Muscle layer of duodenum (tissue), 2 donors: ENCODE measurements at regions not wholly inside any gene's neighbourhood (a gene's known extent, or its start where the extent isn't known, plus 50 kb on each side); places are given as distances from the start of the nearest gene placed in this dataset.
"Not testable (repeated sequence)": the region's sequence is repeated elsewhere in the genome, so short reads cannot be mapped to it uniquely, and the experiment has no call there.

Source experiments
- H3K27ac ChIP-seq: one replicate; pipeline ENCODE4 v1.7.0; 2013; ENCODE audit warnings: mild to moderate bottlenecking, low read length
- H3K27me3 ChIP-seq: one replicate; pipeline ENCODE4 v1.7.0; 2013; ENCODE audit warnings: low read depth, mild to moderate bottlenecking, control low read depth, low read length
- H3K36me3 ChIP-seq, 2 donors: one replicate each; pipeline ENCODE4 v1.7.0; 2013; ENCODE audit warnings: low read length in 2 of 2, control low read depth in 1 of 2, mild to moderate bottlenecking in 1 of 2; ENCODE audit not compliant: insufficient read depth in 2 of 2, control insufficient read depth in 1 of 2
- H3K4me1 ChIP-seq, 2 donors: one replicate each; pipeline ENCODE4 v1.7.0; 2013; ENCODE audit warnings: low read length in 2 of 2, mild to moderate bottlenecking in 2 of 2, control low read depth in 1 of 2, moderate library complexity in 1 of 2; ENCODE audit not compliant: insufficient read depth in 2 of 2, control insufficient read depth in 1 of 2
- H3K4me3 ChIP-seq, 2 donors: one replicate each; pipeline ENCODE4 v1.7.0; 2013; ENCODE audit warnings: low read length in 2 of 2, low read depth in 1 of 2, mild to moderate bottlenecking in 1 of 2
- H3K9me3 ChIP-seq, 2 donors: one replicate each; pipeline ENCODE4 v1.7.0; 2013; ENCODE audit warnings: low read length in 2 of 2, control low read depth in 1 of 2, mild to moderate bottlenecking in 1 of 2; ENCODE audit not compliant: control insufficient read depth in 1 of 2
- donor health status: healthy.

- Histone ChIP-seq H3K27me3 (no peaks in the 10 kb centered on the region), H3K36me3 (no peaks in the 10 kb centered on the region), H3K27ac (no peak overlapping the region), H3K9me3 (no peaks in the 10 kb centered on the region), H3K4me1 (peaks cover 0 to 5% of the 10 kb centered on the region in 2 donors), H3K4me3 (no peak overlapping the region)
These were observed 309.2 kb upstream of the CCL2 start for GRCh38 chr17:33945646-33946546.

- Histone ChIP-seq H3K36me3 (no peaks in the 10 kb centered on the region), H3K9me3 (no peaks in the 10 kb centered on the region), H3K4me1 (no peaks in the 10 kb centered on the region), H3K4me3 (no peak overlapping the region), H3K27me3 (no peaks in the 10 kb centered on the region), H3K27ac (no peak overlapping the region)
These were observed 307.3 kb upstream of the CCL2 start for GRCh38 chr17:33947762-33948161.

GRCh38 chr17:33948309-33948708 lies 306.8 kb upstream of the CCL2 start:
- no peaks in the 10 kb centered on the region for H3K36me3 ChIP-seq
- H3K4me3 ChIP-seq = no peak overlapping the region
- no peak overlapping the region for H3K27ac ChIP-seq
- no peaks in the 10 kb centered on the region for H3K9me3 ChIP-seq
- H3K4me1 ChIP-seq = no peaks in the 10 kb centered on the region
- no peaks in the 10 kb centered on the region for H3K27me3 ChIP-seq

- Histone ChIP-seq H3K4me3 (no peak overlapping the region), H3K27me3 (no peaks in the 10 kb centered on the region), H3K36me3 (no peaks in the 10 kb centered on the region), H3K4me1 (no peaks in the 10 kb centered on the region), H3K27ac (no peak overlapping the region), H3K9me3 (no peaks in the 10 kb centered on the region)
These were observed 306.0 kb upstream of the CCL2 start for GRCh38 chr17:33949100-33949499.

GRCh38 chr17:33950061-33950460 lies 305.0 kb upstream of the CCL2 start:
- Histone ChIP-seq H3K27ac (no peak overlapping the region), H3K36me3 (no peaks in the 10 kb centered on the region), H3K9me3 (no peaks in the 10 kb centered on the region), H3K4me1 (no peaks in the 10 kb centered on the region), H3K27me3 (peaks cover 1% of the 10 kb centered on the region), H3K4me3 (no peak overlapping the region)

- no peaks in the 10 kb centered on the region for H3K9me3 ChIP-seq
These were observed 302.7 kb upstream of the CCL2 start for GRCh38 chr17:33952425-33952824.

GRCh38 chr17:33954597-33954996 lies 300.5 kb upstream of the CCL2 start:
- H3K4me3 ChIP-seq = no peak overlapping the region
- H3K36me3 ChIP-seq = no peaks in the 10 kb centered on the region
- H3K27me3 ChIP-seq = peaks cover 4% of the 10 kb centered on the region
- no peaks in the 10 kb centered on the region for H3K4me1 ChIP-seq
- no peak overlapping the region for H3K27ac ChIP-seq
- no peaks in the 10 kb centered on the region for H3K9me3 ChIP-seq

More at GRCh38 chr17:33952425-33952824, 302.7 kb upstream of the CCL2 start:
- Histone ChIP-seq H3K36me3 (no peaks in the 10 kb centered on the region), H3K4me3 (no peak overlapping the region), H3K27ac (no peak overlapping the region), H3K4me1 (no peaks in the 10 kb centered on the region), H3K27me3 (peaks cover 4% of the 10 kb centered on the region)

- Histone ChIP-seq H3K27me3 (peaks cover 4% of the 10 kb centered on the region), H3K4me1 (no peaks in the 10 kb centered on the region), H3K36me3 (no peaks in the 10 kb centered on the region), H3K27ac (no peak overlapping the region), H3K4me3 (no peak overlapping the region), H3K9me3 (no peaks in the 10 kb centered on the region)
These were observed 299.6 kb upstream of the CCL2 start for GRCh38 chr17:33955461-33955860.

GRCh38 chr17:33959098-33959497 lies 296.0 kb upstream of the CCL2 start:
- H3K9me3 ChIP-seq = not testable (repeated sequence)

GRCh38 chr17:33962857-33963655 lies 292.0 kb upstream of the CCL2 start:
- no peak overlapping the region for H3K4me3 ChIP-seq
- H3K4me1 ChIP-seq = no peaks in the 10 kb centered on the region
- no peaks in the 10 kb centered on the region for H3K27me3 ChIP-seq
- H3K9me3 ChIP-seq = no peaks in the 10 kb centered on the region
- H3K36me3 ChIP-seq = no peaks in the 10 kb centered on the region
- H3K27ac ChIP-seq = no peak overlapping the region

More at GRCh38 chr17:33959098-33959497, 296.0 kb upstream of the CCL2 start:
- H3K4me3 ChIP-seq, H3K27ac ChIP-seq, H3K27me3 ChIP-seq, H3K36me3 ChIP-seq, H3K4me1 ChIP-seq: not testable (repeated sequence)

GRCh38 chr17:33964344-33964979 lies 290.6 kb upstream of the CCL2 start:
- no peaks in the 10 kb centered on the region for H3K27me3 ChIP-seq
- H3K4me3 ChIP-seq = no peak overlapping the region
- no peaks in the 10 kb centered on the region for H3K4me1 ChIP-seq
- H3K27ac ChIP-seq = no peak overlapping the region
- H3K9me3 ChIP-seq = no peaks in the 10 kb centered on the region
- H3K36me3 ChIP-seq = no peaks in the 10 kb centered on the region
